ENCODE measurements at regions not wholly inside any gene's neighbourhood (a gene's known extent, or its start where the extent isn't known, plus 50 kb on each side); places are given as distances from the start of the nearest gene placed in this dataset.

GRCh38 chr1:4951601-4952000 is 297.2 kb downstream of the AJAP1 start:
- DNase-seq (ENCODE audit: insufficient read length, low spot score, missing footprints): no peak
- Histone ChIP-seq H3K36me3 (ENCODE audit: insufficient read depth, low read length) (no peaks in the 10 kb centered on the region), H3K27me3 (ENCODE audit: insufficient read depth, low read length) (no peaks in the 10 kb centered on the region), H3K27ac (ENCODE audit: low read depth, low read length) (no peak overlapping the region), H4K20me1 (ENCODE audit: insufficient read depth, low read length) (no peaks in the 10 kb centered on the region), H3K4me2 (ENCODE audit: insufficient read depth, low read length) (no peak overlapping the region), H2AFZ (ENCODE audit: low read length) (no peak overlapping the region), H3K9me3 (ENCODE audit: low read depth, low read length) (no peaks in the 10 kb centered on the region), H3K4me3 (ENCODE audit: insufficient read depth, low read length) (no peak overlapping the region), H3K4me1 (ENCODE audit: insufficient read depth, low read length) (no peaks in the 10 kb centered on the region), H3K79me2 (ENCODE audit: insufficient read depth, low read length) (no peaks in the 10 kb centered on the region)
- no peak for TF ChIP-seq CTCF (IDR thresholded peaks at IDR 0.05; ENCODE audit: extremely low read depth, low read depth, low read length)

GRCh38 chr1:4946343-4946742 is 291.9 kb downstream of the AJAP1 start:
- Histone ChIP-seq H3K79me2 (ENCODE audit: insufficient read depth, low read length) (no peaks in the 10 kb centered on the region), H4K20me1 (ENCODE audit: insufficient read depth, low read length) (no peaks in the 10 kb centered on the region), H3K4me1 (ENCODE audit: insufficient read depth, low read length) (no peaks in the 10 kb centered on the region), H2AFZ (ENCODE audit: low read length) (no peak overlapping the region), H3K36me3 (ENCODE audit: insufficient read depth, low read length) (no peaks in the 10 kb centered on the region), H3K4me3 (ENCODE audit: insufficient read depth, low read length) (no peak overlapping the region), H3K27ac (ENCODE audit: low read depth, low read length) (no peak overlapping the region), H3K27me3 (ENCODE audit: insufficient read depth, low read length) (no peaks in the 10 kb centered on the region), H3K4me2 (ENCODE audit: insufficient read depth, low read length) (no peak overlapping the region), H3K9me3 (ENCODE audit: low read depth, low read length) (peaks cover 5% of the 10 kb centered on the region)
- TF ChIP-seq CTCF (IDR thresholded peaks at IDR 0.05; ENCODE audit: extremely low read depth, low read depth, low read length): no peak
- DNase-seq (ENCODE audit: insufficient read length, low spot score, missing footprints): no peak

GRCh38 chr1:4944911-4945310 is 290.5 kb downstream of the AJAP1 start:
- Histone ChIP-seq H3K4me3 (ENCODE audit: insufficient read depth, low read length) (no peak overlapping the region), H3K27me3 (ENCODE audit: insufficient read depth, low read length) (no peaks in the 10 kb centered on the region), H4K20me1 (ENCODE audit: insufficient read depth, low read length) (no peaks in the 10 kb centered on the region), H3K4me1 (ENCODE audit: insufficient read depth, low read length) (no peaks in the 10 kb centered on the region), H3K36me3 (ENCODE audit: insufficient read depth, low read length) (no peaks in the 10 kb centered on the region), H3K27ac (ENCODE audit: low read depth, low read length) (no peak overlapping the region), H2AFZ (ENCODE audit: low read length) (no peak overlapping the region), H3K9me3 (ENCODE audit: low read depth, low read length) (peaks cover 5% of the 10 kb centered on the region), H3K79me2 (ENCODE audit: insufficient read depth, low read length) (no peaks in the 10 kb centered on the region), H3K4me2 (ENCODE audit: insufficient read depth, low read length) (no peak overlapping the region)
- no peak for TF ChIP-seq CTCF (IDR thresholded peaks at IDR 0.05; ENCODE audit: extremely low read depth, low read depth, low read length)
- DNase-seq (ENCODE audit: insufficient read length, low spot score, missing footprints): no peak

- H4K20me1 ChIP-seq (ENCODE audit: insufficient read depth, low read length): no peaks in the 10 kb centered on the region
- no peaks in the 10 kb centered on the region for H3K79me2 ChIP-seq (ENCODE audit: insufficient read depth, low read length)
- H3K4me2 ChIP-seq (ENCODE audit: insufficient read depth, low read length): no peak overlapping the region
- peaks cover 12% of the 10 kb centered on the region for H3K9me3 ChIP-seq (ENCODE audit: low read depth, low read length)
- DNase-seq (ENCODE audit: insufficient read length, low spot score, missing footprints): no peak
- no peak overlapping the region for H2AFZ ChIP-seq (ENCODE audit: low read length)
- TF ChIP-seq CTCF (IDR thresholded peaks at IDR 0.05; ENCODE audit: extremely low read depth, low read depth, low read length): no peak
- H3K4me3 ChIP-seq (ENCODE audit: insufficient read depth, low read length): no peak overlapping the region
- H3K27me3 ChIP-seq (ENCODE audit: insufficient read depth, low read length): no peaks in the 10 kb centered on the region
- no peak overlapping the region for H3K27ac ChIP-seq (ENCODE audit: low read depth, low read length)
- H3K36me3 ChIP-seq (ENCODE audit: insufficient read depth, low read length): no peaks in the 10 kb centered on the region
- H3K4me1 ChIP-seq (ENCODE audit: insufficient read depth, low read length): no peaks in the 10 kb centered on the region
Measured at GRCh38 chr1:4944072-4944471, 289.7 kb downstream of the AJAP1 start.
